Activated B cell treated with CpG ODN at 0.5 μM for 24 hours (primary cell): ENCODE measurements at regions not wholly inside any gene's neighbourhood (a gene's known extent, or its start where the extent isn't known, plus 50 kb on each side); places are given as distances from the start of the nearest gene placed in this dataset.

Experiments
- ATAC-seq: fragments of 200-7000 bp; cut with Tn5 transposase; one replicate; pipeline ENCODE4 v1.10.0; 2021; ENCODE audit warnings: low read depth, mild to moderate bottlenecking, moderate library complexity
- CTCF ChIA-PET: fragments of 350-600 bp; sonication (Branson Sonifier 250); formaldehyde crosslinking; loops from one replicate; lab custom pipeline; 2021; ENCODE audit warnings: antibody characterized with exemption; lab: Charles Lee
- POLR2A ChIA-PET: fragments of 350-600 bp; sonication (Branson Sonifier 250); formaldehyde crosslinking; loops from one replicate; lab custom pipeline; 2021; ENCODE audit warnings: antibody characterized with exemption; lab: Charles Lee
- DNase-seq: peaks from one replicate; pipeline ENCODE4 v3.0.0; 2022
- H3K27ac Mint-ChIP-seq: one replicate; pipeline ENCODE4 v1.8.0; 2020; ENCODE audit warnings: mixed read lengths
- H3K27me3 Mint-ChIP-seq: one replicate; pipeline ENCODE4 v1.8.0; 2021; ENCODE audit warnings: mixed read lengths
- H3K36me3 Mint-ChIP-seq: one replicate; pipeline ENCODE4 v1.8.0; 2021; ENCODE audit warnings: low read depth, mixed read lengths
- H3K4me1 Mint-ChIP-seq: one replicate; pipeline ENCODE4 v1.8.0; 2021; ENCODE audit warnings: mixed read lengths
- H3K4me3 Mint-ChIP-seq: one replicate; pipeline ENCODE4 v1.8.0; 2020; ENCODE audit warnings: mild to moderate bottlenecking, mixed read lengths
- H3K9me3 Mint-ChIP-seq: one replicate; pipeline ENCODE4 v1.8.0; 2020; ENCODE audit warnings: mixed read lengths
- CTCF ChIP-seq: fragments of 200-600 bp; IDR thresholded peaks from one replicate; pipeline ENCODE4 v1.8.0; 2022; ENCODE audit warnings: antibody characterized with exemption, mild to moderate bottlenecking
- intact Hi-C: fragments of 100-400 bp; cut with micrococcal nuclease; formaldehyde crosslinking; loops from one replicate; pipeline ENCODE4 v1.15.1; 2024

DNA sequence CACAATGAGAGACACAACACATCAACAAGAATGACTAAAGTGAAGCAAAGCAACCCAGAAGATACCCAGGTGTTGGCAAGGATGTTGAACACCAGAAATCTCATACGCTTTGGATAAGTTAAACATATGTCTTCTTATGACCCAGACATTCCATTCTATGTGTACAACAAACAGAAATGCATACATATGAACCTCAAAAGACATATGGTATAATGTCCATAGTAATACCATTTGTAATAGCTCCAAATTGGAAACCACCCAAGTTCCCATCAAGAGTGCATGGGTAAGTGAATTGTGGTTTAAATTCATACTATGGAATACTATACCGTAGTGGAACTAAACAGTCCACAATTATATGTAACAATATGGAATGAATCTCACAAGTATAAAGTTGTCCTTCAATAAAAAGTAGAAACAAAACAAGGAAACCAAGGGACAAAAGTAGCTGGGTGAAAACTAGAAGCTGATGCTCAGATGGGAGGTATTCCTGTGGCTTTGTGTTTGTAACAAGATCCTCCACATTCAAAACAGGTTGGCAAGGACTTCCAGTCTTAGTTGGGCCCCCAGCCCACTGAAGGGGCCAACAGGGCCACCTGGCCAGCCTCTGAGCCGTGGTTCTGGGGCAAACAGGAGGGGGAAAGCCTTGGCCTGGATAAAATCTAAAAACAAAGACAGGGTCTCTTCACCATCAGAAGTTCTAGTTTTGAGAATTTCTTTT, 171.8 kb upstream of the PITX1 start:
- Mint-ChIP-seq H3K36me3 (peaks cover 3% of the 10 kb centered on the region), H3K27ac (no peak overlapping the region), H3K4me3 (no peak overlapping the region), H3K4me1 (no peaks in the 10 kb centered on the region), H3K27me3 (peaks cover 32% of the 10 kb centered on the region), H3K9me3 (peaks cover 13% of the 10 kb centered on the region)
- ATAC-seq, result no peak
- TF ChIP-seq CTCF, result no peak
- POLR2A ChIA-PET, result no interaction called here
- CTCF ChIA-PET, result interaction anchor here (0.8 to 1.1 kb wide), 2 partner anchors 10 to 187 kb away, joined by 3 read pairs; no protein-coding TSS in a partner anchor
- intact Hi-C loops, result no loop called here
- no peak for DNase-seq

DNA sequence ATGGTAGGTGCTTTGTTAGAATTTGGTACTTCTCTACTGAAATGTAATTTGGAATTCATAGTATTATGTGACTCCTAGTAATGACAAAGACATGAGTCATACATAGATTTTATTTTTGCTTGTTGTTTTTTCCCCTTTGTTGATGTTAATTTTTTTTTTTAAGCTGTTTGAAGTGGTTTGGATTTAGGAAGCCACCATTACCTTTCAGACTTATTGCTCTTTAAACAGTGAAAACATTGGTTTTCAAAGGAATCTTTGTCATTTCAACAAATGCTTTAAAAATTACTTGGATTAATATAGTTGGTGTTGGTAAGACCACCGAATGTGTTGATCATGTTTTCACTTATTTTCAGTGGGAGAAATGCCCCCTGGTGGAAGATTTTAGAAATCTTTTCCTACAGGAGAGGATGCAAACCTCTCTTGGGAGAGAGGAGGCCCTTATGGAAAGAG, 170.1 kb upstream of the PITX1 start:
- ATAC-seq (no peak), DNase-seq (no peak)
- intact Hi-C loops, result no loop called here
- Mint-ChIP-seq H3K36me3 (peaks cover 3% of the 10 kb centered on the region), H3K4me3 (no peak overlapping the region), H3K27ac (no peak overlapping the region), H3K9me3 (peaks cover 13% of the 10 kb centered on the region), H3K27me3 (peaks cover 23% of the 10 kb centered on the region), H3K4me1 (no peaks in the 10 kb centered on the region)
- TF ChIP-seq CTCF, result no peak
- POLR2A ChIA-PET, result no interaction called here
- CTCF ChIA-PET, result no interaction called here

DNA sequence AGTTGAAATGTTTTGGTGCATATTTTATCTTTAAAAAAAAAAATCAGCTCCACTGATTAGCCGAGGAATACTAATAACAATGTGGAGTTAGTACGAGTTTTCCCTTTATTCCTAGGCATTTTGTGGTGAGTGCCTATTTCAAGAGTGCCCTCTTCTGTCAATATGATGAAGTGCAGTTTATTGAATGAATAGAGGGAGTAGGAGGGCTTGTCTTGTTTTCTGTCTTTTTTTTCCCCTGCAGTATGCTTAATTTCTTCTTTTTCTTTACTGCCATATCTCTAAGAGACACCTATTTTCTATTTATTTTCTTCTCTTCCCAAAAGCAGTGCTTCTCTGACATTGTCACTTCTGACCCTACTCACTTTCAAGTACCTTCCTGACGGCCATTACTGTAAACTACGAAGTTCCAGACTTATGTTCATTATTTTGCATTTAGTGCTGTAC, 169.6 kb upstream of the PITX1 start:
- DNase-seq, result no peak
- no peak for ATAC-seq
- Mint-ChIP-seq H3K4me3 (no peak overlapping the region), H3K4me1 (no peaks in the 10 kb centered on the region), H3K27me3 (peaks cover 24% of the 10 kb centered on the region), H3K9me3 (peaks cover 14% of the 10 kb centered on the region), H3K36me3 (peaks cover 3% of the 10 kb centered on the region), H3K27ac (no peak overlapping the region)
- intact Hi-C loops, result no loop called here
- TF ChIP-seq CTCF, result no peak
- CTCF ChIA-PET, result no interaction called here
- POLR2A ChIA-PET, result no interaction called here

DNA sequence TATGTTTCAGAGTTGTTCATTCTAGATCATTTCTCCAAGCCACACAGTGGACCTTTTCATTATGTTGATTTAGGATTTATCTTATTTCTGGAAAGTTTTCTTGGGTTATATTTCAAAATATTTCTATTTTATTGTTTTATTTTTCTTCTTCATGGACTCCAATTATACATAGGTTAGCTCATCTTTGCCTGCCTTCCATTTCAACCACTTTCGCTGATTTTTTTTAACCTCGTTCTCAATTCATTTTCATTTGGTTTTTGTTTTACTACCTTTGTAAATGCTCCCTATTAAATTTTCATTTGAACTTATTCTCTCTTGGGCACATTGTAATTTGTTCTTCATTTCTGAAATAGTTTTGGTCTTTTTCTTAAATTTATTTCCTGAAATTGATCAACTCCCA, 169.0 kb upstream of the PITX1 start:
- POLR2A ChIA-PET, result no interaction called here
- no peak for DNase-seq
- Mint-ChIP-seq H3K27me3 (peaks cover 24% of the 10 kb centered on the region), H3K4me3 (no peak overlapping the region), H3K36me3 (peaks cover 3% of the 10 kb centered on the region), H3K9me3 (peaks cover 16% of the 10 kb centered on the region), H3K4me1 (no peaks in the 10 kb centered on the region), H3K27ac (no peak overlapping the region)
- TF ChIP-seq CTCF, result no peak
- CTCF ChIA-PET, result no interaction called here
- ATAC-seq, result no peak
- intact Hi-C loops, result no loop called here

DNA sequence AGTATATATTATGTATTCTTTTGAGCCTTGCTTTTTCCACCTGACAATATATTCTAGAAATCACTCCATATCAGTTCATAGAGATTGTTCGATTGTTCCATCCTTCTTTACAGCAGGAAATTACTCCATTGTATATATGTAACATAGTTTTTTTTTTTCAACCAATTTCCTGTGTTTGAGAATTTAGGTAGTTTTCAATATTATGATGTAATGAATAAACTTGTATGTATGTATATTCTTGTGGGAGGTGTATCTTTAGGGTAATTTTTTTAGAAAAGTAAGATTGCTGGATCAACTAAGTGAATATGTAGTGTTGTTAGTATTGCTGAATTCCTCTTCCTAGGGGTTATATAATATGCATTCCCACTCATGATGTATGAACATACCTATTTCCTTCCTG, 165.9 kb upstream of the PITX1 start:
- Mint-ChIP-seq H3K27ac (no peak overlapping the region), H3K4me1 (no peaks in the 10 kb centered on the region), H3K27me3 (peaks cover 21% of the 10 kb centered on the region), H3K9me3 (peaks cover 27% of the 10 kb centered on the region), H3K4me3 (no peak overlapping the region), H3K36me3 (peaks cover 3% of the 10 kb centered on the region)
- TF ChIP-seq CTCF, result no peak
- ChIA-PET POLR2A (no interaction called here), CTCF (no interaction called here)
- DNase-seq (no peak), ATAC-seq (no peak)
- intact Hi-C loops, result loop anchor here (10.0 kb wide), 1 partner anchor 415 kb away; no protein-coding TSS in a partner anchor
